GM19238 (cell line): ENCODE measurements at regions not wholly inside any gene's neighbourhood (a gene's known extent, or its start where the extent isn't known, plus 50 kb on each side); places are given as distances from the start of the nearest gene placed in this dataset.

Experiments
- DNase-seq: peaks from one replicate; pipeline ENCODE4 v3.0.0; 2011; ENCODE audit warnings: low spot score; ENCODE audit not compliant: insufficient read length

- DNase-seq: peak; percentile 6
Measured at GRCh38 chr3:5304789-5305683, 117.5 kb downstream of the EDEM1 start.

GRCh38 chr3:5305684-5305989 lies 118.1 kb downstream of the EDEM1 start:
- DNase-seq: no peak

- no peak for DNase-seq
Measured at GRCh38 chr3:5309171-5309570, 121.7 kb downstream of the EDEM1 start.

- no peak for DNase-seq
Measured at GRCh38 chr3:5309602-5310001, 122.1 kb downstream of the EDEM1 start.

GRCh38 chr3:5310509-5310908 lies 123.0 kb downstream of the EDEM1 start:
- no peak for DNase-seq

- no peak for DNase-seq
Measured at GRCh38 chr3:5312290-5312689, 124.8 kb downstream of the EDEM1 start.

GRCh38 chr3:5314897-5315296 lies 127.4 kb downstream of the EDEM1 start:
- no peak for DNase-seq

GRCh38 chr3:5317557-5317956 lies 130.1 kb downstream of the EDEM1 start:
- no peak for DNase-seq

- no peak for DNase-seq
Measured at GRCh38 chr3:5319454-5319853, 131.9 kb downstream of the EDEM1 start.

- no peak for DNase-seq
Measured at GRCh38 chr3:5321666-5322340, 134.3 kb downstream of the EDEM1 start.

- no peak for DNase-seq
Measured at GRCh38 chr3:5324780-5325179, 137.3 kb downstream of the EDEM1 start.

- no peak for DNase-seq
Measured at GRCh38 chr3:5330152-5330810, 142.8 kb downstream of the EDEM1 start.

- no peak for DNase-seq
Measured at GRCh38 chr3:5331567-5332269, 144.2 kb downstream of the EDEM1 start.

- no peak for DNase-seq
Measured at GRCh38 chr3:5332270-5332956, 144.9 kb downstream of the EDEM1 start.

- DNase-seq: no peak
Measured at GRCh38 chr3:5339967-5340535, 152.5 kb downstream of the EDEM1 start.

GRCh38 chr3:5341610-5342009 lies 154.1 kb downstream of the EDEM1 start:
- no peak for DNase-seq

GRCh38 chr3:5343459-5343858 lies 156.0 kb downstream of the EDEM1 start:
- DNase-seq: no peak

GRCh38 chr3:5344707-5345106 lies 157.2 kb downstream of the EDEM1 start:
- DNase-seq: no peak

GRCh38 chr3:5347486-5347885 lies 160.0 kb downstream of the EDEM1 start:
- DNase-seq: no peak

GRCh38 chr3:5348229-5348902 lies 160.9 kb downstream of the EDEM1 start:
- DNase-seq: no peak
